Fibroblast of skin of scalp (primary cell): ENCODE measurements at regions not wholly inside any gene's neighbourhood (a gene's known extent, or its start where the extent isn't known, plus 50 kb on each side); places are given as distances from the start of the nearest gene placed in this dataset.
"Not testable (repeated sequence)": the region's sequence is repeated elsewhere in the genome, so short reads cannot be mapped to it uniquely, and the experiment has no call there.

Source experiments
- DNase-seq: peaks from one replicate; pipeline ENCODE4 v3.0.0-alpha.2; 2013

DNA sequence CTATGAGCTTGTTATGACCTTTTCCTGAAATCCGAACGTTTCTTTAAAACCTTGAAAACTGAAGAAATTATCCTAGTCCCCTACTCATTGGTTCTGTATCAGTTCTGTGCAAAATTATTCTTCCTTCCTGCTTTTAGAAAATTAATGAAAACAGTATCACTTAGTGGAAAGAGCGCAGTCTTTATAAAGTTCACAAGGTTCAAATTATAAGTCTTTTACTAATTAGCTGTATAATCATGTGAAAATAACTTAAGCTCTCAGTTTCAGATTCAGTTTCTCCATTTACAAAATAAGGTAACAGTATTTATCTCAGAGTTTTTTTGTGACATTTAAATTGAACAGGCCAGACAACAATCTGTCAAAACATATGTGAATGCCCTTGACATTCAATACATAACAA lies 306.1 kb downstream of the ADAMTS20 start:
- no peak for DNase-seq

DNA sequence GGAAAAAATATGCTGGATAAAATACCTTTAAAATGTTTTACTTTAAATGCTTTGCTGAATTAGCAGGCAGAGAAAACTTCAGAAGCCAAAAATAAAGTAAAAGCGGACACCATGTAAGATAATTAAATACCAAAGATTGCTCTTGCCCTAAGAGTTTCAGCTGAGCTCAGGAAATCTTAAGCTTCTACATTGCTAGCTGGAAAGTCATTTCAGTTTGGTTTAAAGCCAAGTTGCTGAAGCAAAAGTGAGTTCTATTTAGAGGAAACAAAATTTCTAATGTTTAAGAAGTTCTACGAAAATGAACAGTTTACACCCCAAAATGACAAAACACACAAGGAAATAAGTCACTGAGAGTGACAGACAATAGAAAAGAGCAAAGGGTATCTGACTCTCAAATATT lies 310.0 kb downstream of the ADAMTS20 start:
- peak; percentile 27 for DNase-seq

DNA sequence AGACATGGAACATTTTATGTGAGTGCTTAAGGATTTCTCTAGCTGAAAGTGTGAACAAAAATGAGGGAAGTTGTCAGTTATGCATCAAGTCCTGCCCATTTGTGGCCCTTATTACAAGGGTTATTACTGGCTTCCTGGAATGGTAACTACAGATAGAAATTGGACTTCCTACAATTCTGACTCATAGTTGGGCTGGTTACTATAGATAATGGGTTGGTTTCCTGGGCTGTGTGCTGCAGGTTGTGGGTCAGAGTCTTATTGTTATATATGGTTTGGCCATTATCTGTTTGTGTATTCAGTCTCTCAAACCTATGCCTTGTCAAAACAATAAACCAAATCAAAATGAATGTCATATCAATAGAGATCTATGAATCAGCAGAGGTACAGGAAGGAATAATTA lies 313.7 kb downstream of the ADAMTS20 start:
- DNase-seq = no peak

DNA sequence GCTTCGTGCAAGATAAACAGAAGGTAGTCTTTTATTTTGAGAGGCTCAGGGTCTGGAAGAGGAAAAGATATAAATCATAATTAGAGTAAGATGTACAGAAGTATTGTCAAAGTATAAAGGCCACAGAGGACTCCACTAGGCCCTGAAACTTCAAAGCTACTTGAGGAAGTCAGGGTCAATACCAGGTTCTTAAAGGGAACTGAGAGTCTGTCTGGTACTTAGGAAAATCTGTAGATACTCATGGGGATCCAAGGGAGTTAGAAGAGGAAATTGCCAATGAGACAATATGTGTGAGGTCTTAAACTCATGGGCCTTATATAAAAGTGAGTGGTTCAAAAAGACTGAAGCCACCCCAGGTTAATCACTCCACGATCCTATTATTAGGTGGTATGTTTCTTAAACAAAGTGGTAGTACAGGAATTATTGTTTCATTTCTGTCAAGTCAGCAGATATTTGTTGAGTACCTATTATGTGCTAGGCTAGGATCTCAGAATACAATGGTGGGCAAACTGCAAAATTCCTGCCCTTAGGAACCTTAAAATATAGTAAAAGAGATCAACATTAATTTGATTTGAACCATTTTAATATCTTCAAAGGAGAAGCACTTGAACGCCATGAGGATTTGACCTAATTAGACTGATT lies 314.6 kb downstream of the ADAMTS20 start:
- DNase-seq = no peak

DNA sequence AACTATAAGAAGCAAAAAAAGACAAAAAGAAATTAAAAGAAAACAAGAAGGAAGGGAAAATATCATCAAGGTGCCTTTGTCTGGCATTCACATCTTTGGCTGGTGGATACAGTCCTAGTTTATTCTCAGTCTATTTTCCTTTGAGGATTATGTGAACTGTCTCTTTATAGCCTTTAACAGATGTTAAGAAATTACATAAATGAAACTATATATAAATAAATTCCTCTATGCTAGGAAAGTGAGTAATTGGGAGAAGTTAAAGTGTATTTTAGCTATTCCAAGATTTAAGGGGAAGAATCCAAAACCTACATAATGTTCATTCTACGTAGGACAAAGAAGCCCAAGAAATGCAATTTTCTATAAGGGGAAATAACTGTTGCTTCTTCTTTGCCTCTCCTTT lies 316.3 kb downstream of the ADAMTS20 start:
- no peak for DNase-seq

DNA sequence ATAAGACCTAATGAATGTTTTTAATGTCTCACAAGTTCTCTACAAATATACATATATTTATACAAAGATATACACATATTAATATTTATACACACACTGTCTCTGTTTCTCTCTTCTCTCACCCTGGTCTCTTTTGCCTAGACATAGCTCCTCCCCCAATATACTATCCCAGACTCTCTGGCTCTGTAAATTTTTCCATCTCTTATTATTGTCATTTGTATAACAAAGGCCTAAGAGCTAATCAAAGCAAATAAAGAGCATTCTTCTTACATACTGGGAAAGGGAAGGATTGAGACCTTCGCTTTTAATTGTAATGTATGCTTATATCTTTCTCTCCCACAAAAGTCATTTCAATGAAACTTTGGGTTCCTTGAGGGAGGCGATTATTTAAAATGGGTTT lies 318.1 kb downstream of the ADAMTS20 start:
- DNase-seq = no peak

DNA sequence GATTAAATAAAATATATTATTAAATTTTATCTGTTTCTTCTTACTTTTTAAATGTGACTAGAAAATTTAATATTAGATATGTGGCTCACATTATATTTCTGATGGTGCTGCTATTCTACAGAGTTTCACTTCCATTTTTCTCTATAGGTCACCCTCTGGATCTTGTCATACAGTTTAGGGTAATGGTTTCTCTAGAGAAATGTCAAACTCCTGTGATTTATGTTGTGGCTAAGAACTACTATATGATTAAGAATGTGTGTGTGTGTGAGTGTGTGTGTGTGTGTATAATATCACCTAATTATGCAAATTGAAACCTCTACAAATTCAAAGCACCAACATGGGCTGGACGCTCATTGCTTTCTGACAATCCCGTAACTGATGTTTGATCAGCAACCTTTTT lies 325.9 kb downstream of the ADAMTS20 start:
- no peak for DNase-seq

DNA sequence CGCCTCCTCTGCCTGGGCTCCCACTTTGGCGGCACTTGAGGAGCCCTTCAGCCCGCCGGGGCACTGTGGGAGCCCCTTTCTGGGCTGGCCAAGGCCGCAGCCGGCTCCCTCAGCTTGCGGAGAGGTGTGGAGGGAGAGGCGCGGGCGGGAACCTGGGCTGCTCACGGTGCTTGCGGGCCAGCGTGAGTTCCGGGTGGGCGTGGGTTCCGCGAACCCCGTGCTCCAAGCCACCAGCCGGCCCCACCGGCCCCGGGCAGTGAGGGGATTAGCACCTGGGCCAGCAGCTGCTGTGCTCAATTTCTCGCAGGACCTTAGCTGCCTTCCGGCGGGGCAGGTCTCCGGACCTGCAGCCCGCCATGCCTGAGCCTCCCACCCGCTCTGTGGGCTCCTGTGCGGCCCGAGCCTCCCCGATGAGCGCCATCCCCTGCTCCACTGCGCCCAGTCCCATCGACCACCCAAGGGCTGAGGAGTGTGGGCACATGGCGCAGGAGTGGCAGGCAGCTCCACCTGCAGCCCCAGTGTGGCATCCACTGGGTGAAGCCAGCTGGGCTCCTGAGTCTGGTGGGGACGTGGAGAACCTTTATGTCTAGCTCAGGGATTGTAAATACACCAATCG lies 327.7 kb downstream of the ADAMTS20 start:
- DNase-seq = not testable (repeated sequence)

DNA sequence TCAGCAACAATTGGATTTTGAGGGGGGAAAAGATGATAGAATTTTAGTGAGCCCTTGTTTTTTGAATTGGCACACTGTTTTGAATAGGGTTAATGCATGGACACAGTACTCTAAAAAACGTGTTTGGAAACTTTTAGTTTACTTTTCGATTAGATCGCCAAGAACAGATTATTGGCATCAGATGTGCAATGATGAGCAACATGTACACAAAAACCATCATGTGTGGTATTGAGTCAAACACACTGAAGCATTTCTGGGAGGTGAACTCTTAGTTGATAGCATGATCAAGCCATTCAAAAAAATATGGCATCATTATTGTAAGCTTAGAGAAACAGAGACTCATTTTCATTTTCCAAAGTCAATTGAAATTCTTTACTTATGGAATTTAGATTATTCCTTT lies 329.2 kb downstream of the ADAMTS20 start:
- no peak for DNase-seq

DNA sequence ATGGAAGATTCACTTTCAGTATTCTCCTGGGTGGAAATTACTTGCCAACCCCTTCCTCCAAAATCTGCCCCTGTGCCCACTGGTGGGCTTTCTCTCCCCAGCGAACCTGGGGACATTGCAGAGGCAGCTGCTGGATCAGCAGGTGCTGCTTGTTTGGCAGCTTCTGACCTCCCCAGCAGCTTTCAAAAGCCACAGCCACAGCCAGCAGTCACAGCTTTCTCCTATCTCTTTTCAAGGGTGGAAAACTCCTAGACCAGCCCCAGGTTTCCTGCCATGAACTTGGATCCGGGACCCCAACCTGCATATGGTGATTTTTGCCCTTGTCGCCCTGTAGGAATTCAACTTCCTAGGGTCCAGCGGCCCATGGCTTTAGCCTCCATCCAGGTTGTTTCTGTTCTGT lies 330.8 kb downstream of the ADAMTS20 start:
- no peak for DNase-seq

DNA sequence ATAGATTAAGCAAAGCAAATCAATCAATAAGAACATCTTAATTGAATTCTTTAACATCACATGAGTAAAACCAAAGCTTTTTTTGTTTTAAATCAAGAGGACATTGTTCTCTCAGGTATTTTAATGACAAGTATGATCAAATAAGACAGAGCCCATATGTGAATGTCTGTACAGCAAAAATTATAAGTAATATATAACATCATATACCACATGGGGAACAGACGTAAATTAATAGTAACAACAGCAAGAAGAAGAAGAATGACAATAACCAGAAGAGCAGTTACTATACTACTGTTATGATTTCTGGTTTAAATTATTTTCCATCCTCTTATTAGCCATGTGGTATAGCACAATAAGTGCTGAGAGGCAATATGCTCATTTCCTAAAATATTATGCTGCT lies 335.5 kb downstream of the ADAMTS20 start:
- DNase-seq = no peak

DNA sequence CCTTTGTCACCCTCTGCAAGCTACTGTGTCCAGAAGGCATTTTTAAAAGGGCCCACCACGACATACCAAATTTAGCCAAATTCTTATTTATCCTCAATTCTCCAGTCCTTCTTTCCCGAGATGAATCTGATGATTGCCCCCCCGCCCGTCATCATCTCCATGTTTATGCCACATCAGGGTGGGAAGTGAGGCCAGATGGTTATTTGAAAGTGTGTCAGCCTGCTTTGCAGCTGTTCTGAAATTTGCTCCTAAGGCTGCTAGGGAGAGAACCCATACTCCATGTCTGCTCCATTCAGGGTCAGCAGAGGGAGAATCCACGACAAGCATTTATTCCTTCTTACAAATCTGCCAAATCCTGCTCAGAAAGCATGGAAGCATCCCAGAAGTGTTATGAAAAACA lies 337.8 kb downstream of the ADAMTS20 start:
- no peak for DNase-seq

DNA sequence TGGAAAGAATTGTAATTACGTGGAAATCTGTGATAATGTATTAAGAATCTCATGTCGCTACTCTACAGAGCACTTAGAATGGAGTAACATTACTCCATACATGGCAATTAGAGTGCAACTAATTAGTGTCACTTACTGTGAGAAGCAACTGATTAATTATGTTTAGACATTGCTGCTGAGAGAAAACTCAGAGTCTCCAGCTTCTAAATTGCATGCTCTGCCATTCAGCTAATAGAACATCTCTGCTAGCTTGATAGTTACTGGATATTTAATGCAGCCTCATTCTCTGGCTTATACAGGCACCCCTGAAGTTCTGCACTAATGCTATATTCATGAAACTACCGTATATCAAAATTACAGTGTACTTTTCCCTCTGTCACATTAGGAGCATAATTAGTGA lies 338.4 kb downstream of the ADAMTS20 start:
- DNase-seq = no peak

DNA sequence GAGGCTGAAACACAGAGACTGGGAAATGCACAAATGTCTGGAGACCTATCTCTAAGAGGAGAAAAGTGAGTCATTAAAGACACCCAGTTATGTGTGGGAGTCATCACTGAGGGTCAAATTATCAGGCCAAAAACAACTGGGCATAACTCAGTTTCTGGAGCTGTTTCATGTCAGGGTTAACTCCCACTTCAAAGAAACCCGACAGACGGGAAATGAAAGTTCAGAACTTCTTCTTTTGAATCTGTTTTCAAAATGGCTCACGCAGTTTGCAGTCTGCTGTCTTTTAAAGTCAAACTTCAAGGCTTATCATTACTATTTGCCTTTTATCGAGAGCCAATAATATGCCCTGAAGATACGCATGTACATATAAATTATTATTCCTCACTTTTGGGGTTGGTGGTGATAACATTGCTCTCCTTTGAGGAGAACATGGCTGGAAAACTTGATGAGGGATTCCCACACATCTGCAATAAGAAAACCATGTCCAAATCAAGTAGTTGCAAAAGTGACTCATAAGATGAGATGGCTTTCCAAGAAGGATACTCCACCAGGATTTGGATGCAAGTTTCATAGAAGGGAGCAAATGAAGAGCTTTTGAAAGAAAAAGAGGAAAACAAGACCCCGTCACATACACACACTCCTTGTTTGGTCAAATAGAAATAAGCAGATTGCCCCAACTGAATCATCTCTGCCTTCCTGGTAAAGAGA lies 341.4 kb downstream of the ADAMTS20 start:
- peak; percentile 38 for DNase-seq

DNA sequence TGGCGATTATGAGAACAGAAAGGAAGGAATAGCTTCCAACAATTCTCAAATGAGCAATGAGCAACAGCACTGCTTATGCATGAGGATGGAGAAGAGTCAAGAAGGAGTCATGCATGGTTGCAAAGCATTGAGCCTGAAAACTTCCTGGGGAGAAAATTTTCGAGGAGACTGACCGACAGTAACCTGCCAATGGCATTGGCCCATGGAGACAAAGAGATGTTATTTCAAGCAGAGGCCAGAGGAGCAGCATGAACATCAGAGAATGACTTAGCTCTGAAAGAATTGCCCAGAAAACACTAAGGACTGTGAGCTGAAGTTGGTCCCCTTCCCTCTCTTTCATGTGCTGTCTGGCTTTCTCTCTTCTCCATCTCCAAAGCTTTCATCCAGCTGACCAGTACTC lies 343.4 kb downstream of the ADAMTS20 start:
- peak; percentile 14 for DNase-seq

DNA sequence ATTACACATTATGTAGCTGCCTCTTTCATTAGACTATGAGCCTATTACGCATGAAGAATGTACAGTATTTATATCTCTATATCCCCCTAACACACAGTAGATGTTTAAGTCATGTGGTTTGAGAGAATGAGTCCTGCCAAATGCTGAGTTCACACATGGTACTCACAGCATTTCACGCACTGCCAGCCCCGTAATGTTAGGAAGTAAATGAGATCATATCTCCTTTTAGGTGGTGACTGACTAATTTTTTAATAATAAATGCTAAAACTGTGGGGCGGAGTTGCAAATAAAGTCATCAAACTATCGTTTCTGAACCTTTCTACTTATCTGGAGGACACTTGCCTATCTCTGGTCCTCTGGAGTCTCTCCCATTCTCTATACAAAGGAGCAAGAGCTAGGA lies 343.8 kb downstream of the ADAMTS20 start:
- no peak for DNase-seq

DNA sequence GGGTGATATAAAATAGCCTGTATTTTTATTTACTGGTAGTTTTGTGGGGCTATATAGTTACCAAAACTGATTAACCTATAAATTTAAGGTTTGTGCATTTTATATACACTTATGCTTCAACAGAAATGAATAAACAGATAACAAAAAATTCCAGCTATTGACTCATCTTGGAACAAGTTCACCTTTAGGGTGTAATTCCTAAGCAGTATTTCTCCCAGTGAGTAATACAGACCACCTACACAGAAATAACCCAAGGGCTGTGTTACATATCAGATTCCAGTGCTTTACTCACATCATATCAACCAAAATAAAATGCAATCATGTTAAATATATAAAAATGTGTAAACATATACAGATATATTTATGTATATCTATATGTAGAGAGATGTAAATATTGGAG lies 345.6 kb downstream of the ADAMTS20 start:
- DNase-seq = no peak

DNA sequence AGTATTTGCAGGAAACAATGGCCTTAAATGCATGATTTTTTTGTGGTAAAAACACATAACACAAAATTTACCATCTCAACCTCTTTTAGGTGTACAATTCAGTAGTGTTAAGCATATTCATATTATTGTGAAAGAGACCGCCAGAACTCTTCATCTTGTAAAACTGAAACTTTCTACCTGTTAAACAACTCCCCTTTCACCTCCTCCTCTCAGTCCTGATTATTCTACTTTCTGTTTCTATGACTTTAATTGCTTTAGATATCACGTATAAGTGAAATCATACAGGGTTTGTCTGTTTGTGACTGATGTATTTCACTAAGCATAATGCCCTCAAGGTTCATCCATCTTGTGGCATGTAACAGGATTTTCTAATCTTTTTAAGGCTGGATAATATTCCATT lies 353.4 kb downstream of the ADAMTS20 start:
- DNase-seq = no peak

DNA sequence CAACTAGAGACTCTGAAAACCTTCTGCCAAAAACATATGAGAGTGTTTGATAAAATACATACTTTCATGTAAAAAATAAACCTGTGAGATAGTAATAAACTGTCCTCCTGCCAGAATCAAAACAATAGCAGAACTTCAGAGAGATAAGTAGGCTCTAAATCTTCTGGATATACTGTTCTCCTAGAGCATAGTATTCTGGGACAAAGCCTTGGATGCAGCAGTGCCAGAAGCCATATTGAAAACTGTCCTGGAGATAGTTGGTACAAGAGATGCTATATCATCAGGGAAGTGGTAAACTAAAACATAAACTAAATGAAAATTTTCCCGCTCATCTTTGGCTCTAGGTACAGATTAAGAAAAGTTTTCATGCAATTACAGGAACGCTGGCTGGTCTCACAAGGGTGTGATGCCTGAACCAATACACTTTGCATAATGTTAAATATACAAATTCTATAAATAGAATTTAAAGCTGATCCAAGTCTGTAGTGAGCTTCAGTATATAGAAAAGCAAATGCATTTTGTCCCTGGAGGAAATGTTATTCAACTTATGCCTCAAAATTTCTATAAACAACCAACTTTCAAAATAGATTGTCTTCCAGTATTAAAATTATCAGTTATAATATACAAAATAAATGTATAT lies 355.6 kb downstream of the ADAMTS20 start:
- no peak for DNase-seq

DNA sequence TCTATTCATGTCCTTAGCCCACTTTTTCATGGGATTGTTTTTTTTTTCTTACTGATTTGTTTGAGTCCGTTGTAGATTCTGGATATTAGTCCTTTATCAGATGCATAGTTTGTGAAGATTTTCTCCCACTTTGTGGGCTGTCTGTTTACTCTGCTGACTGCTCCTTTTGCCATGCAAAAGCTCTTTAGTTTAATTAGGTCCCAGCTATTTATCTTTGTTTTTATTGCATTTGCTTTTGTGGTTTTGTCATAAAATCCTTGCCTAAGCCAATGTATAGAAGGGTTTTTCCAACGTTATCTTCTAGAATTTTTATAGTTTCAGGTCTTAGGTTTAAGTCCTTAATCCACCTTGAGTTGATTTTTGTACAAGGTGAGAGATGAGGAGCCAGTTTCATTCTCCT lies 358.9 kb downstream of the ADAMTS20 start:
- DNase-seq = not testable (repeated sequence)

DNA sequence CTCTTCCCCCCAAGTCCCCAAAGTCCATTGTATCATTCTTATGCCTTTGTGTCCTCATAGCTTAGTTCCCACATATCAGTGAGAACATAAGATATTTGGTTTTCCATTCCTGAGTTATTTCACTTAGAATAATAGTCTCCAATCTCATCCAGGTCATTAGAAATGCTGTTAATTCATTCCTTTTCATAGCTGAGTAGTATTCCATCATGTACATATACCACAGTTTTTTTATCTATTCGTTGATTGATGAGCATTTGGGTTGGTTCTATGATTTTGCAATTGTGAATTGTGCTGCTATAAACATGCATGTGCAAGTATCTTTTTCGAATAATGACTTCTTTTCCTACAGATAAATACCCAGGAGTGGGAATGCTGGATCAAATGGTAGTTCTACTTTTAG lies 359.6 kb downstream of the ADAMTS20 start:
- not testable (repeated sequence) for DNase-seq

DNA sequence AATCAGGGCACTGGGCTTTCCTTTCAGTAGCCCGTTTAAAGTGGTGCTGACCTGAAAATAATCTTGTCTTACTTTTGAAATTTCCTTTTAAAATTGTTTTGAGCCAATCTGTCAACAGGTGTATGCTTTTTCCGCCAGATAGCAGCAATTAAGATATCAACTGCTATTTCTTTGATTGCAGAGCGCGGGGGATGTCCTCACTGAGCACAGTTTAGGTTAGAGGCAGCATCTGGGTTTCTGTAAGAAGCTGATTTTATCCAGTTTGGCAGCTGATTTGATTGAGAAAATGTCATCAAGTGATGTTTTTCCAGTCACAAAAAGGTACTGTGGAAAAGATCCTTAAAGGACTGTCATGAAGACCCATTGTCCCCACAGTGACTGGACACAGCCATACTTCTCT lies 371.8 kb downstream of the ADAMTS20 start:
- no peak for DNase-seq

DNA sequence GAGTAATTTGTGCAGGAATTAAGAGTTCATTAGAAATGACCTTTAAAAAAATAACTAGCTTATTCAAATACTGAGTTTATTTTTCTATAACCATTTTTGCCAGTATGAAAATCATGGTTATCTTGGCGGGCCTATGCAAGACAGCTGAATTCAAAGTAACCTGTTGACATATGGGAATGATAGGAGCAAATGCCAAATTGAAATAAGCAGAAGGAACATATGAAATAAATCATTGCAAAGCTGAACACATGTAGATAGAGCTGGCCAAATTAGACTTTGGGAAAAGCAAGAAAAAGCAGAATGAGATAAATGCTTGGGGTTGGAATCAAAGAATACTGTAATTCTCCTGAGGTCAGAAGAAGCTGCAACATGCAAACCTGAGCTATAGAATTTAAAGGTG lies 372.5 kb downstream of the ADAMTS20 start:
- DNase-seq = no peak

DNA sequence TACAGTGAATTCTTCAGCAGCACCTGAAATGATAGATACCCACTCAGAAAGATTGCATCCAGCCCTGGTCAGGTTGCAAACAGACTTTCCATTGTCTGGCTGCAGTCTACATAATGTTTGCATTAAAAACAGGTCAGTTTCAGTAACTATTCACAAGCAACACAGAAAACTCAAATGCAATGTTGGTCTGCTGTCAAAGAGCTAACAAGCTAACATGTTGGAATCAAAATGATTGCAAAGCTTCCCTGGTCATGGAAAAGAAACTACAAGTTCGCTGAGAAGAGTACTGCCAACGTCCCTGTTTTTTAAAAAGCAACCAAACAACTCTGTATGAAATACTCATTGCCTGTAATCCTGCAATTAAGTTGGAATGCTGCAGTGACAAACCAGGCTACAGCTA lies 374.7 kb downstream of the ADAMTS20 start:
- no peak for DNase-seq
